ENCODE measurements at regions not wholly inside any gene's neighbourhood (a gene's known extent, or its start where the extent isn't known, plus 50 kb on each side); places are given as distances from the start of the nearest gene placed in this dataset.

DNA sequence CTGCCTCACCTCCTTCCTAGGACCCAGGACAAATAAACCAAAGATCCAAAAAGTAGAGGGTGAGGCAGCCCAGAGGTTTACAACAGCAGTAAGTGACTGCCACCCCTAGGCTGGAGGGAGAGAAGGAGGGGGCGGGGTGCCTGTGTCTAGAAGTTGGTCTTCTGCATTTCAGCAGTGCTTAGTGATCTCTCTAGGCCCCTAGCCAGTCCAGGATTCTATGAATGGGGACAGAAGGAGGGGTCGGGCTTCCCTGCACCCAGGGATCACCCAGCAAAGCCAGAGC lies 62.8 kb upstream of the KDM7A start:
- no peaks in the 10 kb centered on the region for H3K27me3 ChIP-seq (ENCODE audit: insufficient read depth, low read length)
- H3K79me2 ChIP-seq (ENCODE audit: control insufficient read depth, insufficient read depth, low read length, unreplicated experiment), result no peaks in the 10 kb centered on the region
- no peak overlapping the region for H2AFZ ChIP-seq (ENCODE audit: low read length, unreplicated experiment)

DNA sequence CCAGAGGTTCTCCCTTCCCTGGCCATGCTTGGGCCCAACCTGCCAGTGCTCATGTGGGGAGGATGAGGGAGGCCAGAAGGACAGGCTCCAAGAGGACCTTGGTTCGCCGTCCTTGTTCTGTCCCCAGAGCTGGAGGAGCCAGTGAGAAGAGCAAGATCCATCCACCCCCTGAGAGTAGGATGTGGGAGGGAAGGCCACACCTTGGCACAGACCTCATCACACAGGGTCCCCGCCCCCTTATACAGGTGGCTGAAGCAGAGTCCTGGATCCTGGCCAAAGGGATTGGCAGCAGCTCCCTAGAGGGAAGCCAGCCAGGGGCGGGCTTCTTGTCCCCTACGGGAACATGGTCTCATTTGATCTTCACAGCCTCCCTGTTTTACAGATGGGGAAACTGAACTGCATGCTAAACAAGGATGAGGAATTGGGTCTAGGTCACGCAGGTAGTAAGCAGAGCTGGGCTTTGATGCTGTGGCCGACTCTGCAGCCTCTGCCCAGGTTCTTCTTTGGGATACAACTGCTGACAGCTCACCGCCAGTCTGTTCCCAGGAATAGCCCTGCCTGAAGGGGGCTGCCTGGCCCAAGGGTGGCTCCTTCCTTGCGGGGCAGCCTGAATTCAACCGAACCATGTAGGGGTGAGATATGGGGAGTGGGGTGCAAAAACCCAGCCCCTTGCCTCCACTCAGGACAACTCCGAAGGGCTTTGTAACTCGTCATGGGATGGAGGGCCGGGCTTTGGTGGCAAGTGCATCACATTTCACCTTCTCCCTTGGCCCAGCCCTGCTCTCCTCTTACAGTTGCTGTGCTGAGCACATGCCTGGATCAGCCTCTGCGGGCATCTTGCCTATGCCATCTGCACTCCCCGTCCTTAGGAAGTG lies 62.2 kb upstream of the KDM7A start:
- Histone ChIP-seq H3K36me3 (ENCODE audit: insufficient read depth, low read length) (no peaks in the 10 kb centered on the region), H3K4me1 (ENCODE audit: control insufficient read depth, insufficient read depth, low read length, unreplicated experiment) (no peaks in the 10 kb centered on the region), H3K27ac (ENCODE audit: low read depth, low read length) (no peak overlapping the region), H3K4me3 (ENCODE audit: low read depth, low read length) (no peak overlapping the region), H3K79me2 (ENCODE audit: control insufficient read depth, insufficient read depth, low read length, unreplicated experiment) (no peaks in the 10 kb centered on the region), H2AFZ (ENCODE audit: low read length, unreplicated experiment) (no peak overlapping the region), H3K27me3 (ENCODE audit: insufficient read depth, low read length) (no peaks in the 10 kb centered on the region)

More for the DNA sequence above, 62.8 kb upstream of the KDM7A start:
- H3K27ac ChIP-seq (ENCODE audit: low read depth, low read length), result no peak overlapping the region
- H3K4me1 ChIP-seq (ENCODE audit: control insufficient read depth, insufficient read depth, low read length, unreplicated experiment), result no peaks in the 10 kb centered on the region
- H3K36me3 ChIP-seq (ENCODE audit: insufficient read depth, low read length), result no peaks in the 10 kb centered on the region
- H3K4me3 ChIP-seq (ENCODE audit: low read depth, low read length), result no peak overlapping the region

DNA sequence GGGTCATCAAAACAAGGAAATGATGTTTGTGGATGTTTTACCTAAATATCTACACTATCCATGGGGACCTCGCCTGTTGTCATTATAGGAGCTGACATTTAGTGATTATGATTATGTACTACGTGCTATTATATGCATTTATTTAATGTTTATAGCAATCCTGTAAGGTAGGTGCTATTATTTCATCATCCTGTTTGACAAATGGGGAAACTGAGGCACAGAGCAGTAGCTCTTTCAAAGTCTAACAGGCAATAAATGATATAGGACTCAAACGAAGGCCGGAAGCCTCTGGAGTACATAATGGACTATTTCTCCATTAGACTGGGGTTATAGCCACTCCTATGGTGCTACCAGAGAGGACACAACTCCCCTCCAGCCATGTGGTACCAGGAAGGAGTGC lies 60.6 kb upstream of the KDM7A start:
- Histone ChIP-seq H3K4me1 (ENCODE audit: control insufficient read depth, insufficient read depth, low read length, unreplicated experiment) (no peaks in the 10 kb centered on the region), H3K4me3 (ENCODE audit: low read depth, low read length) (no peak overlapping the region), H3K79me2 (ENCODE audit: control insufficient read depth, insufficient read depth, low read length, unreplicated experiment) (no peaks in the 10 kb centered on the region), H3K27me3 (ENCODE audit: insufficient read depth, low read length) (no peaks in the 10 kb centered on the region), H3K36me3 (ENCODE audit: insufficient read depth, low read length) (no peaks in the 10 kb centered on the region), H3K27ac (ENCODE audit: low read depth, low read length) (no peak overlapping the region), H2AFZ (ENCODE audit: low read length, unreplicated experiment) (no peak overlapping the region)

DNA sequence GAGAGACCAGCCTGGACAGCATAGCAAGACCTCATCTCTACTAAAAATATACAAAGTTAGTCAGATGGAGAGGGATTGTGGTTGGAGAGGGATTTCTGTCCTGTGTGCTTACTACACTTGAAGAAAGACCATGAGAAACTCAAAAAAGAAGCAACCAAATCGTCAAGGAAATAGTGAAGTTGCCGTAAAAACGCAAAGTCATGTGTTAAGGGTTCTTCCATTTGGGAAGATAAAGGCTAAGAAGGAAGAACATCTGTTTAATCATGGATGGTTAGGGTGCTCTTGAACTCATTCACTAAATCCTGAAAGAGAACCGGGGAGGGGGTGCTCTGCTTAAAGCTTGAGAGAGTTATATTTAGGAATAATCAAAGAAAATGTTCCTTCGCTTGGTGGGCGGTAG lies 59.8 kb upstream of the KDM7A start:
- Histone ChIP-seq H3K27me3 (ENCODE audit: insufficient read depth, low read length) (no peaks in the 10 kb centered on the region), H3K4me1 (ENCODE audit: control insufficient read depth, insufficient read depth, low read length, unreplicated experiment) (peaks cover 4% of the 10 kb centered on the region), H3K36me3 (ENCODE audit: insufficient read depth, low read length) (no peaks in the 10 kb centered on the region)

DNA sequence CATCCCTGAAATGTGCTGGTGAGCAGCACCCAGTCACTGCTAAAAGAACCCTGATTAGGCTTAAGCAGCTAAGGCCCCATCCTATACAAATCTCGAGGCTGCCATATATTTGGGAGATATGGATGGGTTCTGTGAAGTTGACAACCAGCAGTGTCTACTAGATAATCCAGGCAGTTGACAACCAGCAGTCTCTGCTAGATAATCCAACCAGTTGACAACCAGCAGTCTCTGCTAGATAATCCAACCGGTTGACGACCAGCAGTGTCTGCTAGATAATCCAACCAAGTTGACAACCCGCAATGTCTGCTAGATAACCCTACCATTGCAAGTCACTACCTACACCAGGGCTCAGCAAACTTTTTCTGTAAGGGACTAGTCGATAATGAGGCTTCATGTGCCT lies 58.3 kb upstream of the KDM7A start:
- Histone ChIP-seq H3K36me3 (ENCODE audit: insufficient read depth, low read length) (no peaks in the 10 kb centered on the region), H3K4me3 (ENCODE audit: low read depth, low read length) (no peak overlapping the region), H2AFZ (ENCODE audit: low read length, unreplicated experiment) (no peak overlapping the region), H3K27me3 (ENCODE audit: insufficient read depth, low read length) (no peaks in the 10 kb centered on the region), H3K27ac (ENCODE audit: low read depth, low read length) (no peak overlapping the region), H3K79me2 (ENCODE audit: control insufficient read depth, insufficient read depth, low read length, unreplicated experiment) (no peaks in the 10 kb centered on the region), H3K4me1 (ENCODE audit: control insufficient read depth, insufficient read depth, low read length, unreplicated experiment) (peaks cover 6% of the 10 kb centered on the region)

More for the DNA sequence above, 59.8 kb upstream of the KDM7A start:
- Histone ChIP-seq H3K27ac (ENCODE audit: low read depth, low read length) (no peak overlapping the region), H2AFZ (ENCODE audit: low read length, unreplicated experiment) (no peak overlapping the region), H3K79me2 (ENCODE audit: control insufficient read depth, insufficient read depth, low read length, unreplicated experiment) (no peaks in the 10 kb centered on the region), H3K4me3 (ENCODE audit: low read depth, low read length) (no peak overlapping the region)

DNA sequence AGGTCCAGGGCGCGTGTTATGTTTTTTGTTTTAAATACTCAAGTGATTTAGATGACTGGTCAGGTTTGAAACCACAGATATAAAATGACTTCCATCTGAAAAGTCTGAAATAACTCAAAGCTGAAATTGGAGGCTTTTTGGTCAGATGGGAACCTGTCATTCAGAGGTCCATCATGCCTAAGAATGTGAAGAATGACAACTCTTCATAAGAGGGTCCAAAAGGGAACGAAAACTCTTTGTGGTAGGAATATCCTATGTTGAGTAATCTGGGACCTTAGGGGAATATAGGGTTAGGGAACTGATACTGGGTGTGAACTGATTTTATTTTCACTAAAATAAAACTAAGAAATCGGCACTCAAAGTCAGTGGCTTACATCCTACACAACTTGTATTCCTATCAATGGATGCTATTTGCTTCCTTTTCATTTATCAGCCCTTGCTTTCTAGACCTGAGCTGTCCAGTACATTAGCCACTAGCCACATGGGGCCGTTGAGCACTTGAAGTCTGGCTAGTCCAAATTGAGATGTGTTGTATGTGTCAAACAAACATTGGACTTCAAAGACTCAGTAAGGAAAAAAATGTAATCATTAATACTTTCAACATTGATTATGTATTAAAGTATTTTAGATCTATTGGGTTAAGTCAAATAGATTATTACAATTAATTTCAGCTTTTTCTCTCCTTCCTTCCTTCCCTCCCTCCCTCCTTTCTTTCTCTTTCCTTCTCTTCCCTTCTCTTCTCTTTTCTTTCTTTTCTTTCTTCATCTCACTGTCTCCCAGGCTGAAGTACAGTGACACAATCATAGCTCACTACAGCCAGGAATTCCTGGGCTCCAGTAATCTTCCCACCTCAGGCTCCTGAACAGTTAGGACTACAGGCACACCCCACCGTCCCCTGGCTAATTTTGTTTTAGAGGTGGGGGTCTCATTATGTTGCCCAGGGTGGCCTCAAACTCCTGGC lies 56.5 kb upstream of the KDM7A start:
- H3K36me3 ChIP-seq (ENCODE audit: insufficient read depth, low read length), result no peaks in the 10 kb centered on the region
- no peak overlapping the region for H3K4me3 ChIP-seq (ENCODE audit: low read depth, low read length)
- H3K79me2 ChIP-seq (ENCODE audit: control insufficient read depth, insufficient read depth, low read length, unreplicated experiment), result no peaks in the 10 kb centered on the region
- no peak overlapping the region for H3K27ac ChIP-seq (ENCODE audit: low read depth, low read length)
- H2AFZ ChIP-seq (ENCODE audit: low read length, unreplicated experiment), result no peak overlapping the region
- H3K27me3 ChIP-seq (ENCODE audit: insufficient read depth, low read length), result no peaks in the 10 kb centered on the region
- H3K4me1 ChIP-seq (ENCODE audit: control insufficient read depth, insufficient read depth, low read length, unreplicated experiment), result peaks cover 6% of the 10 kb centered on the region

DNA sequence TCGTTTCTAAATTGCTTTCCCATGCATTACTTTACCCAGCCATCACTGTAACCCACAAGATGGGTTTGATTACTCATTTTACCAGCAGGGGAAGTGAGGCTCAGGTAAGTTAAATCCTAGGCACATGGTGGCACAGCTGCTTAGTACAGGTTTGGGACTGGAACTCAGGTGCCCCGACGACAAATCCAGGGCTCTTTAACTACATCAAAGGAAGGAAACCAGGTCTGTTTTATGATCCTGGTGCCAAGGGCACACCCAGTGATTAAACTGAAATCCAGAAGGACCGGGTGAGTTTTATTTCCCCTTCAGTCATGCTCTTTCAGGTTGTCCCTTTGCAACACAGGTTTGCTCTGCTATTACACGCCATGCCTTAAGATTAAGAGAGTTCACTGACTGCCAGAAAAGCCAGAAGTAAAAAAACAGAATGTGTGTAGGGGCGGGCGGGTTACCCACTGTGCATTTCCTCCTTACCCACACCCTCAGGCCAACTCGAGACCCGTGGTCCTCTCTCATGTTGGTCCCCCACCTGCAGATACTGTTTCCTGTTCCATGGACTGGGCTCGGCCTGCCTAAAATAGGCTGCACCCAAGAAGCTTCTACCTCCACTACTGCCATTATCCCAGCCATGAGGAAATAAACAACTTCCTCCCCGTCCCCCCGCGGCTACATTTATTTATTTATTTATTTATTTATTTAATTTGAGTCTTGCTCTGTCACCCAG lies 55.1 kb upstream of the KDM7A start:
- Histone ChIP-seq H3K4me3 (ENCODE audit: low read depth, low read length) (peak overlapping the region; percentile 91), H2AFZ (ENCODE audit: low read length, unreplicated experiment) (peak overlapping the region; percentile 30)

DNA sequence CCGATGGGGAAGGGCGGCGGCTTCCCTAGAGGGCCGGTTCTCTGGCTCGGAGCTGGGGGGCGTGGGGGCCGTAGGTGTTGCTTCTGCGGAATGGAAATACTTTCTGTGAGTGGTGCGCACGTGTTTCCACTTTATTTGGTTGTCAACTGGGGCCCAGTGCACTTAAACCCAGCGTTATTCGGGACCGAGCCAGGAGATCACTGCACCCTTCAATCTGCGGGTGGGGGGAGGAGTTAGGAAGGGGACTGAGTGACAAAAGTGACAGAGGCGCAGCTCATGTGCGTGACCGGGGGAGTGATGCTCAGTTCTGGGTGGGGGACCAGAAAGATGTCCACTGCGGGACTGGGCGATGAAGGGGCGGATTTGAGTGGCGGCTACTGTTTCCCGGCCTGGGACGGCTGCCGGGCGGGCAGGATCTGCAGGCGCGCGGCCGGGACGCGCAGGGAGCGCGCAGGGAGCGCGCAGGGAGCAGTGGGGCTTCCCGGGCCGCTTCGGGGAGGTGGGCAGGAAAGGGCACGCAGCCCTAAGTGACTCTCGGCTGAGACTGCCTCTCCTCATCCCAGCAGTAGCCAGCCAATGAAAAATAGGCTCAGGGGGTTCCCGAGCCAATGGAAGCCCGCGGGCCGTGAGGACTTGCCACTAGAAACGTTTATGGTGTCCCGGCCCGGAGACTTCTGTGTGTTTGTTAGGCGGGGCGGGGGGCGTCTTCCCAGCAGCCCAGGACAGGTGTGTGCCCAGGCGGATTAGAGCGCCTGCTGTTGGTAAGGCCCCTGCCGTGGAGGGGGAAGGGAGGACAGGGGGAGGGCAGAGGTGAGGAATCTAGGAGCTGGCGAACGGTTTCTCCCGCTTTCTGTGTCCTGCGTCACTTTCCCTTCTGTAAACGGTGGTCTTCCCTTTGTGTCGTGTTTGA lies 54.3 kb upstream of the KDM7A start:
- H2AFZ ChIP-seq (ENCODE audit: low read length, unreplicated experiment), result peak overlapping the region; percentile 83
- no peaks in the 10 kb centered on the region for H3K27me3 ChIP-seq (ENCODE audit: insufficient read depth, low read length)
- no peak overlapping the region for H3K27ac ChIP-seq (ENCODE audit: low read depth, low read length)

More for the DNA sequence above, 55.1 kb upstream of the KDM7A start:
- Histone ChIP-seq H3K79me2 (ENCODE audit: control insufficient read depth, insufficient read depth, low read length, unreplicated experiment) (no peaks in the 10 kb centered on the region), H3K36me3 (ENCODE audit: insufficient read depth, low read length) (no peaks in the 10 kb centered on the region), H3K4me1 (ENCODE audit: control insufficient read depth, insufficient read depth, low read length, unreplicated experiment) (peaks cover 6% of the 10 kb centered on the region), H3K27me3 (ENCODE audit: insufficient read depth, low read length) (no peaks in the 10 kb centered on the region), H3K27ac (ENCODE audit: low read depth, low read length) (no peak overlapping the region)

DNA sequence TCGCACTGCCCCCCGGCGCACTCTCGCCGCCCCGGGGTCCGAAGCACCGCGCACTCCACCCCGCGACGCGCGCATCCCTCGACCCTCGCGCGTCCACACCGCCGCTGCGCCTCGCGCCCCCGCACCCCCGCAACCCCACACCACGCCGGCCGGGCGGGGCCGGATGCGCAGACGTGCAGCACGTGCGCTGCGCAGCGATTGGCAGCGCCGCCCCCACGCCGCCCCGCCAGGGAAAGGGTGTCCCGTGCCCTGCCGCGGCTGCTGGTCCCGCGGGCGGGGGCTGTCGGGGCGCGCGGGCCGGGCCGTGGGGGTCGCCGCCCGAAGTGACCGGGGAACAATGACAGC lies 53.7 kb upstream of the KDM7A start:
- Histone ChIP-seq H3K79me2 (ENCODE audit: control insufficient read depth, insufficient read depth, low read length, unreplicated experiment) (no peaks in the 10 kb centered on the region), H3K4me3 (ENCODE audit: low read depth, low read length) (peak overlapping the region; percentile 91), H3K36me3 (ENCODE audit: insufficient read depth, low read length) (no peaks in the 10 kb centered on the region), H3K27ac (ENCODE audit: low read depth, low read length) (no peak overlapping the region), H3K4me1 (ENCODE audit: control insufficient read depth, insufficient read depth, low read length, unreplicated experiment) (peaks cover 6% of the 10 kb centered on the region), H3K27me3 (ENCODE audit: insufficient read depth, low read length) (no peaks in the 10 kb centered on the region), H2AFZ (ENCODE audit: low read length, unreplicated experiment) (peak overlapping the region; percentile 83)

More for the DNA sequence above, 54.3 kb upstream of the KDM7A start:
- Histone ChIP-seq H3K4me1 (ENCODE audit: control insufficient read depth, insufficient read depth, low read length, unreplicated experiment) (peaks cover 6% of the 10 kb centered on the region), H3K36me3 (ENCODE audit: insufficient read depth, low read length) (no peaks in the 10 kb centered on the region), H3K79me2 (ENCODE audit: control insufficient read depth, insufficient read depth, low read length, unreplicated experiment) (no peaks in the 10 kb centered on the region), H3K4me3 (ENCODE audit: low read depth, low read length) (peak overlapping the region; percentile 91)
